ENCODE measurements at regions not wholly inside any gene's neighbourhood (a gene's known extent, or its start where the extent isn't known, plus 50 kb on each side); places are given as distances from the start of the nearest gene placed in this dataset.

GRCh38 chr6:168215121-168215808 lies 104.3 kb downstream of the DACT2 start:
- Histone ChIP-seq H3K27me3 (ENCODE audit: control insufficient read depth, insufficient read depth, low read length) (no peaks in the 10 kb centered on the region), H3K4me3 (ENCODE audit: low read depth, low read length) (no peak overlapping the region), H3K27ac (ENCODE audit: low read depth, low read length) (no peak overlapping the region), H3K9me3 (ENCODE audit: control insufficient read depth, insufficient read depth, low read length) (peaks cover 71% of the 10 kb centered on the region)
- POLR2A ChIA-PET, result no interaction called here
- DNase-seq (ENCODE audit: low read depth, low spot score), result no peak
- CTCF ChIA-PET, result no interaction called here
- no peak for TF ChIP-seq CTCF (IDR thresholded peaks at IDR 0.05; ENCODE audit: low read depth, low read length)

- Histone ChIP-seq H3K4me3 (ENCODE audit: low read depth, low read length) (no peak overlapping the region), H3K9me3 (ENCODE audit: control insufficient read depth, insufficient read depth, low read length) (peaks cover 77% of the 10 kb centered on the region), H3K27ac (ENCODE audit: low read depth, low read length) (no peak overlapping the region), H3K27me3 (ENCODE audit: control insufficient read depth, insufficient read depth, low read length) (no peaks in the 10 kb centered on the region)
- TF ChIP-seq CTCF (IDR thresholded peaks at IDR 0.05; ENCODE audit: low read depth, low read length), result no peak
- DNase-seq (ENCODE audit: low read depth, low spot score), result no peak
- ChIA-PET CTCF (no interaction called here), POLR2A (no interaction called here)
Measured at GRCh38 chr6:168214586-168215104, 104.9 kb downstream of the DACT2 start.

- TF ChIP-seq CTCF (IDR thresholded peaks at IDR 0.05; ENCODE audit: low read depth, low read length), result no peak
- CTCF ChIA-PET, result no interaction called here
- POLR2A ChIA-PET, result no interaction called here
Measured at GRCh38 chr6:168213121-168213524, 106.5 kb downstream of the DACT2 start.

GRCh38 chr6:168212362-168212761 lies 107.2 kb downstream of the DACT2 start:
- Histone ChIP-seq H3K27ac (ENCODE audit: low read depth, low read length) (no peak overlapping the region), H3K9me3 (ENCODE audit: control insufficient read depth, insufficient read depth, low read length) (peaks cover 80% of the 10 kb centered on the region), H3K4me3 (ENCODE audit: low read depth, low read length) (no peak overlapping the region), H3K27me3 (ENCODE audit: control insufficient read depth, insufficient read depth, low read length) (no peaks in the 10 kb centered on the region)
- ChIA-PET CTCF (no interaction called here), POLR2A (no interaction called here)
- TF ChIP-seq CTCF (IDR thresholded peaks at IDR 0.05; ENCODE audit: low read depth, low read length), result no peak
- DNase-seq (ENCODE audit: low read depth, low spot score), result no peak

More at GRCh38 chr6:168213121-168213524, 106.5 kb downstream of the DACT2 start:
- no peak overlapping the region for H3K4me3 ChIP-seq (ENCODE audit: low read depth, low read length)
- H3K27me3 ChIP-seq (ENCODE audit: control insufficient read depth, insufficient read depth, low read length), result no peaks in the 10 kb centered on the region
- H3K9me3 ChIP-seq (ENCODE audit: control insufficient read depth, insufficient read depth, low read length), result peaks cover 76% of the 10 kb centered on the region
- no peak for DNase-seq (ENCODE audit: low read depth, low spot score)
- H3K27ac ChIP-seq (ENCODE audit: low read depth, low read length), result no peak overlapping the region

GRCh38 chr6:168211681-168212080 lies 107.9 kb downstream of the DACT2 start:
- POLR2A ChIA-PET, result no interaction called here
- H3K27ac ChIP-seq (ENCODE audit: low read depth, low read length), result no peak overlapping the region
- no peak for TF ChIP-seq CTCF (IDR thresholded peaks at IDR 0.05; ENCODE audit: low read depth, low read length)
- CTCF ChIA-PET, result no interaction called here
- H3K4me3 ChIP-seq (ENCODE audit: low read depth, low read length), result no peak overlapping the region
- no peak for DNase-seq (ENCODE audit: low read depth, low spot score)
- H3K27me3 ChIP-seq (ENCODE audit: control insufficient read depth, insufficient read depth, low read length), result no peaks in the 10 kb centered on the region
- H3K9me3 ChIP-seq (ENCODE audit: control insufficient read depth, insufficient read depth, low read length), result peaks cover 79% of the 10 kb centered on the region
